ENCODE measurements at regions not wholly inside any gene's neighbourhood (a gene's known extent, or its start where the extent isn't known, plus 50 kb on each side); places are given as distances from the start of the nearest gene placed in this dataset.

DNA sequence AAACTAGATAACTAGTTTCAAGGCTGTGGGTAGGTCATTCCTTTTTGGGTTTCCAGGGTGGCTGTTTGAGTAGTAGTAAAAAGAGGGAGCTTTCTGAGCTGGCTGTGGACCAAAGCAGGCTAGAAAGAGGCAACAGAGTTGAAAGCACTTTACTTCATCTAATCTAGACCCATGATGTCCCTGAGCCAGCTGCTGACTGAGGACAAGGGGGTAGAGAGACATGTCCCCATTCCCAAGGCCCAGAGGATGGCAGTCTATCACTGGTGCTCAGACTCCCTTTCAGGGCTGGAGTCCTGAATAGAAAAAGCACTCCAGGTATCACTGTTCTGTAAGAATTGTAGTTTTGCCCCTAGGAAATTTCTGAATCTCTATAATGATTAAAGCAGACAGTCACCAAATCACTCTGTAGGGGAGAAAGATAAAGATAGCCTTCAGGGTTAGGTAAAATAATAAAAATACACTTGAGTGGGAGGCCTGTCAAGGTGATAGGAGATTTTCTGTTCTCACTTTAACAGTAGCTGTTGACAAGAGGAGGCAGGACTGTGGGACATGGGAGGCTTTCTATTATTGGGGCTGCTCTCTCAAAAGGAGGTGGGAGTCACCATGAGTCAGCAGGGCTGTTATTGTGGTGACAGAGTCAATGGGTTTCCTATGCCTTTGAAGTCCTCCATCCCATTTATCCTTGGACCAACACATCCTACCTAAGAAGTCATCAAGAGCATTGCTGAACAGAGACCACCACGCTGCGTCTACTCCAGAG lies 190.2 kb upstream of the MPHOSPH6 start:
- no peaks in the 10 kb centered on the region for H3K9me3 Mint-ChIP-seq

DNA sequence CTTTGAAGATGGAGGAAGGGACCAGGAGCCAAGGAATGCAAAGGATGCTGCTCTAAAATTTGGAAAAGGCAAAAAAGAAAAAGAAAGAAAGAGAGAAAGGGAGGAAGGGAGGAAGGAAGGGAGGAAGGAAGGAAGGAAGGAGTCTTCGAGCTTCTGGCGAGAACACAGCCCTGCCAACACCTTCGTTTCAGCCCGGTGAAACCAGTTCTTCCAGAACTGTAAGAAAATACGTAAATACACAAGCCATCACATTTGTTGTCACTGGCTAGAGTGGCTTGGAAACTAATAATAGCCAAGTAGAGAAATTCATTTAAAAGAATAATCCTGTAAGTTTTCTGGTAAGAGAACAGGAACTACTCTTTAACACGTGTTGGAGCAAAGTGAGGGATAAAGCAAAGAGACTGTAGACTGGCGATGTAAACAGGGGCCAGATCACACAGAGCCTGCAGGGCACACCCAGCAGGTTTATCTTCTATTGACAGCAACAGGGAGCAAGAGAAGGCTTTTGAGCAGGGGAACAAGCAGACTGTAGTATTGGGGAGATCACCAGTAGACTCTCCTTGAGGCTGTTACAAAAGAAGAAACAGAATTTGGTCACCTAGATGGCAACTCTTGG lies 188.7 kb upstream of the MPHOSPH6 start:
- Mint-ChIP-seq H3K27ac (no peak overlapping the region), H3K27me3 (ENCODE audit: insufficient read depth) (no peaks in the 10 kb centered on the region), H3K9me3 (no peaks in the 10 kb centered on the region), H3K36me3 (ENCODE audit: low read depth) (no peaks in the 10 kb centered on the region), H3K4me3 (no peak overlapping the region), H3K4me1 (ENCODE audit: low read depth) (no peaks in the 10 kb centered on the region)
- no peak for DNase-seq (ENCODE audit: low spot score)
- intact Hi-C loops (cut with micrococcal nuclease) = no loop called here

More for the DNA sequence above, 190.2 kb upstream of the MPHOSPH6 start:
- no peak for DNase-seq (ENCODE audit: low spot score)
- Mint-ChIP-seq H3K36me3 (ENCODE audit: low read depth) (no peaks in the 10 kb centered on the region), H3K27ac (no peak overlapping the region), H3K27me3 (ENCODE audit: insufficient read depth) (no peaks in the 10 kb centered on the region), H3K4me3 (no peak overlapping the region), H3K4me1 (ENCODE audit: low read depth) (no peaks in the 10 kb centered on the region)
- intact Hi-C loops (cut with micrococcal nuclease) = no loop called here

DNA sequence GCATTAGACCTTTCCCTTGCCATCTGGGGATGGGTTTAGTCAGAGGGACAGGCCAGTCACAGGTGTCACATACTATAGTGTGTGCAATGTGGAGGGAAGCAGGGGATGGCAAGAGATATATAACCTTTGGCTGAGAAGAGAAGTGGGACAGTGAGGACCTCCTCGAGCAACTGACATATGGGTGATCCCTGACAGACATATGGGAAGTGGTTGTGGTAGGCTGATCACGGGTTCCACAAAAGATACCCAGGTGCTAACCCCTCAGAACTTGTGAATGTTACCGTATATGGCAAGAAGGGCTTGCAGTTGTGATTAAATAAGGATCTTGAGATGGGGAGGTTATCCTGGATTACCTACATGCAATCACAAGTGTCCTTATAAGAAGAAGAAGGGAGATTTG lies 188.1 kb upstream of the MPHOSPH6 start:
- no peak overlapping the region for H3K4me3 Mint-ChIP-seq
- no peaks in the 10 kb centered on the region for H3K27me3 Mint-ChIP-seq (ENCODE audit: insufficient read depth)
- no peak for DNase-seq (ENCODE audit: low spot score)
- no peaks in the 10 kb centered on the region for H3K4me1 Mint-ChIP-seq (ENCODE audit: low read depth)
- H3K9me3 Mint-ChIP-seq = no peaks in the 10 kb centered on the region
- no peak overlapping the region for H3K27ac Mint-ChIP-seq
- intact Hi-C loops (cut with micrococcal nuclease) = no loop called here
- no peaks in the 10 kb centered on the region for H3K36me3 Mint-ChIP-seq (ENCODE audit: low read depth)

DNA sequence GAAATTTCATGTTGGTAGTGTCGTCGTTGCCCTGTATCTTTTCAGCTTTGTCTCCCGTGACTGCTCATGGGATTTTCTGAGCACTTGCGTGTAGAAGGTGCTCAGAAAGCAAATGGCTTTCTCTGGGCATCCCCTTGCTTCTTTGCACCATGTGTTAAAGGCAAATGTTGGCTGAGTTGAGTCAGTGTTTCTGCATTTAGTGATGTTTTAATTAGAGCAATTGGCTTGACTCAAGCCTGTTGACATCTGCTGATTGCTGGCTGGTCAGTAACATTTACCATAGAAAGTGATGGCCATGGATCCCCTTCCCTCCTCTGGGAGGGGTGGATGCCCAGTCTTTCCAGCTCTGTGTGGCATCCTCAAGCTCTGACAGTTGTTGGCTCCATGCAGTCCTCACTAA lies 187.2 kb upstream of the MPHOSPH6 start:
- Mint-ChIP-seq H3K27me3 (ENCODE audit: insufficient read depth) (no peaks in the 10 kb centered on the region), H3K27ac (no peak overlapping the region), H3K36me3 (ENCODE audit: low read depth) (no peaks in the 10 kb centered on the region), H3K4me3 (no peak overlapping the region), H3K4me1 (ENCODE audit: low read depth) (no peaks in the 10 kb centered on the region), H3K9me3 (no peaks in the 10 kb centered on the region)
- intact Hi-C loops (cut with micrococcal nuclease) = no loop called here
- DNase-seq (ENCODE audit: low spot score) = no peak

DNA sequence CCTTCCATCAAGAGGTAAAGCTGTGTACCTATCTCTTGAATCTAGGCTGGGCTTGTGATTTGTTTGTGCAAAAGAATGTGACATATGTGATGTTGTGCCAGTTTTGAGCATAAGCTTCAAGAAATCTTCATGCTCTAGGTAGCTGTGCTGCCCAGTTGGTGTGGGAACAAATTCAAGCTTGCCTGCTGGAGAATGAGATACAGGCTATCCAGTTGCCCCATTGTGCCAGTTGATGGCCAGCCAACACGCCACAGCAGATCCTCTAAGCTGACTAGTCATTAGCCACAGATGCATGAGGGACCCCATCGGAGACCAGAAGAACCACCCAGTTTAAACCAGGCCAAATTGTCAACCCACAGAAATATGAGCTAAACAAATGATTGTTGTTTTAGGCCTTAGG lies 180.5 kb upstream of the MPHOSPH6 start:
- intact Hi-C loops (cut with micrococcal nuclease) = no loop called here
- H3K4me1 Mint-ChIP-seq (ENCODE audit: low read depth) = no peaks in the 10 kb centered on the region
- DNase-seq (ENCODE audit: low spot score) = no peak
- H3K27ac Mint-ChIP-seq = no peak overlapping the region
- H3K36me3 Mint-ChIP-seq (ENCODE audit: low read depth) = no peaks in the 10 kb centered on the region
- H3K9me3 Mint-ChIP-seq = no peaks in the 10 kb centered on the region
- no peaks in the 10 kb centered on the region for H3K27me3 Mint-ChIP-seq (ENCODE audit: insufficient read depth)
- H3K4me3 Mint-ChIP-seq = no peak overlapping the region

DNA sequence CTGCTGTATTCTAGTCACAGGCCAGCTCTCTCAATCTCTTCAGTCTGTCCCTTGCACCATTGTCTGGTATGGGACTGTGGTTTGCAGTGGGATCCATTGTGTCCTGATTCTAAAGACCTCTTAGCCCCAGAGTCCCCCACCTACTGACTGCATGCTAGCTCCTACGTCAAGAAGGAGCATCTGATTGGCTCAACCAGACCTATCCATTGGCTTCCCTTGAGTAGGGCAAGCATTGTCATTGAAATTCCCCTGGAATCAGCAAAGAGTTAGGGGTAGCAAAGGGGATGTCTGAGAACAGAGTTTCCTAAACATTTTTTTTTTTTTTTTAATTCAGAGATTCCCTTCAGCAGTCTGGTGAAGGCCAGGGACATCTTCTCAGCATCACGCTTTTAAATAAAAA lies 175.3 kb upstream of the MPHOSPH6 start:
- Mint-ChIP-seq H3K4me1 (ENCODE audit: low read depth) (no peaks in the 10 kb centered on the region), H3K27ac (no peak overlapping the region), H3K36me3 (ENCODE audit: low read depth) (no peaks in the 10 kb centered on the region), H3K9me3 (no peaks in the 10 kb centered on the region), H3K27me3 (ENCODE audit: insufficient read depth) (peaks cover 3% of the 10 kb centered on the region), H3K4me3 (no peak overlapping the region)
- DNase-seq (ENCODE audit: low spot score) = no peak
- intact Hi-C loops (cut with micrococcal nuclease) = no loop called here

DNA sequence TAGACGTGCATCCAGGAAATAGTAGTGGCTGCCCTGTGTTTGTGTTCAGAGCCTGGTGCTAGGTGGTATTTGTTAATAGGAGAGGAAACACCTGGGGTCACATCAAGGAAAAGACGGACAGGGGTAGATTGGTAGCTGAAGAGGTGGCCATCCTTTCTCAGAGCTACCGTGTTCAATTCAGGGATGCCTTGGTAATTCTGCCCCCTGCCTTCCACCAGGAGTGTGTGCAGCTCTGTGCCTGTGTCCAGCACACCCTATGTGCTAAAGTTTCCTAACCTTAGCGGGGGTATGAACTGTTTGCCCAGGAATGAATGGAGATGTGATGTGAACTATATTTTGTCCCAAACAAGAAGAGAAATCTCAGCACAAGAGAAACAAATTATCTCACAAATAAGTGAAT lies 174.1 kb upstream of the MPHOSPH6 start:
- no peak for DNase-seq (ENCODE audit: low spot score)
- Mint-ChIP-seq H3K4me3 (no peak overlapping the region), H3K4me1 (ENCODE audit: low read depth) (no peaks in the 10 kb centered on the region), H3K9me3 (no peaks in the 10 kb centered on the region), H3K27ac (no peak overlapping the region), H3K27me3 (ENCODE audit: insufficient read depth) (peaks cover 6% of the 10 kb centered on the region), H3K36me3 (ENCODE audit: low read depth) (no peaks in the 10 kb centered on the region)
- intact Hi-C loops (cut with micrococcal nuclease) = no loop called here

DNA sequence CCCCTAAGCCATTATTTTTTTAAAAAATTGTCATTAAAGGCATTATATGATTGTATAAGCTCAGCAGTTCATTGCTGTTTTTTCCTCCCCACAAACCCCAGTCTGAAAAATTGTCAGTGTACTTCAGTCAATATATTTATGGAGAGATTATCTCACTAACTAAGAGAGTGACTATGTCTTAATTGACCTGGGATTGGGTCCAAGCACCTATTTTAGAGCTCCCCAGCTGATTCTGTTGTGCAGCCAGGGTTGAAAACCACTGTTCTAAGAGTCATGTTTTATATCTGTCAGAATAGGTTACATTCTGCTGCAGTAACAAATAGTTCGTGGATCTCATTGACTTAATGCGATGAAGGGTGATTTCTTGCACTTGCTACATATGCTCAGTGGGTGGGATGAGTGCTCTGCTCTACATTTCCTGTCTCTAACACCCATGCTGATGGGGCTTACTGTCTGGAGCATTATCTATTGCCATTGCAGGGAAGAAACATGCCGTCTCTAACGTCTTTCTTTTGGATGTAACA lies 171.2 kb upstream of the MPHOSPH6 start:
- H3K27ac Mint-ChIP-seq = no peak overlapping the region
- no peaks in the 10 kb centered on the region for H3K36me3 Mint-ChIP-seq (ENCODE audit: low read depth)
- H3K9me3 Mint-ChIP-seq = no peaks in the 10 kb centered on the region
- intact Hi-C loops (cut with micrococcal nuclease) = no loop called here
- no peak for DNase-seq (ENCODE audit: low spot score)
- H3K4me3 Mint-ChIP-seq = no peak overlapping the region
- H3K27me3 Mint-ChIP-seq (ENCODE audit: insufficient read depth) = peaks cover 6% of the 10 kb centered on the region
- no peaks in the 10 kb centered on the region for H3K4me1 Mint-ChIP-seq (ENCODE audit: low read depth)

DNA sequence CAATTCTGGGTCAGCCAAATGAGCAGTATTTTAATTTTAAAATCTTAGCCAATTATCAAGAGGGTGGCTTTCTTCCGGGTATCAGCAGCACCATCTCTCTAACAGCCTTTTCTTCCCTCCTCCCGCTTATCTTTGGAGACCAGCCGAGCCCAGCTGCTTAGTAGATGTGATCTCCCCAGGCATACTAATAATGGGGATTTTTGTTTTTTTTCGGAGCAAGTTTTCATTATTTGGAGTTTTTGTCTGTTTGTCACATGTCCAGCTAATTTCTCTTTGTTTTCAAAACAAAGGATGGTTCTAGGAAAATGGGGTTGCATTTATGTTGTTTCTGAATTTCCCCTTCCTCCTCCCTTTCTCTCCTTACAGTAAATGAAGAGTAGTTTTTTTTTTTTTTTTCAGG lies 170.5 kb upstream of the MPHOSPH6 start:
- H3K36me3 Mint-ChIP-seq (ENCODE audit: low read depth) = no peaks in the 10 kb centered on the region

DNA sequence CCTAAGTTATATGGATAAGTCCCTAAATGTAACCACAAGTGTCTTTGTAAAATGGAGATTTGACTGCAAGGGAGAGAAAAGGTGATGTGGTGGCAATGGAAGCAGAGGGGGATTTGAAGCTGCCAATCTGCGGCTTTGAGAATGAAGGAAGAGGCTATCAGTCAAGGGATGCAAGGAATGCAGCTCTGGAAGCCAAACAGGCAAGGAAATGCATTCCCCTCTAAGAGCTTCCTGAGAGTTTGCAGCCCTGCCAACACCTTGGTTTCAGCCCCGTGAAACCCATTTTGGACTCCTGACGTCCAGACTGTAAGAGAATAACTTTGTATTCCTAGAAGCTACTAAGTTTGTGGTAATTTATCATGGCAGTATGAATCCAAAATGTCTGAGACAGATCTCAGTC lies 167.3 kb upstream of the MPHOSPH6 start:
- Mint-ChIP-seq H3K36me3 (ENCODE audit: low read depth) (no peaks in the 10 kb centered on the region), H3K4me3 (no peak overlapping the region), H3K27me3 (ENCODE audit: insufficient read depth) (peaks cover 9% of the 10 kb centered on the region), H3K4me1 (ENCODE audit: low read depth) (no peaks in the 10 kb centered on the region), H3K9me3 (no peaks in the 10 kb centered on the region), H3K27ac (no peak overlapping the region)
- intact Hi-C loops (cut with micrococcal nuclease) = no loop called here
- DNase-seq (ENCODE audit: low spot score) = no peak

More for the DNA sequence above, 170.5 kb upstream of the MPHOSPH6 start:
- Mint-ChIP-seq H3K27me3 (ENCODE audit: insufficient read depth) (peaks cover 6% of the 10 kb centered on the region), H3K9me3 (no peaks in the 10 kb centered on the region), H3K27ac (no peak overlapping the region), H3K4me3 (no peak overlapping the region), H3K4me1 (ENCODE audit: low read depth) (no peaks in the 10 kb centered on the region)
- no peak for DNase-seq (ENCODE audit: low spot score)
- intact Hi-C loops (cut with micrococcal nuclease) = no loop called here

DNA sequence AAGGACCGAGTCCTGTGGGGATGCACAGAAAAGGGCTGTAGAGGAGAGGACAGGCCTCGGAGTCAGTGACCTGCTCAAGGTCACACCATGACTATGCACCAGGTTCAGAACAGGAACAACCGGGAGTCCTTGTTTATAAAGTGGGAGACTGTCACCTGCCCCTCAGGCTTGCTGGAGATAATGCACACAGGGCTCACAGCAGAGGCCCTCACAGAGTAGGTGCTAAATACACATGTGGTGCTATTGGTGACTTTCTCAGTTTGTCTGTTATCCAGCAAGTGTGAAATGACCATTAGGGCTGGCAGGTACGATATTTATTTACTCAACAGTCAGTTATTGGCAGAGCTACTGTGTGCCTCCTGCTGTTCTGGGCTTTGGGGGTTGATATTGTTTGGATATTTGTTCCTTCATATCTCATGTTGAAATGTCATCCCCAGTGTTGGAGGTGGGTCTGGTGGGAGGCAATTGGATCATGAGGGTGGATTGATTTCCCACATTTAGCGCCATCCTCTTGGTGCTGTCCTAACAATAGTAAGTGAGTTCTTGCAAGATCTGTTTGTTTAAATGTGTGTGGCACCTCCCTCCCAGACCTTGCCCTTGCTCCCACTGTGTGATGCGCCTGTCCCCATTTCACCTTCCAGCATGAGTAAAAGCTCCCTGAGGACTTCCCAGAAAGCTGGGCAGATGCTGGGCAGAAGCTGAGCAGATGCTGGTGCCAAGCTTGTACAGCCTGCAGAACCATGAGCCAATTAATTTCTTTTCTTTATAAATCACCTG lies 162.1 kb upstream of the MPHOSPH6 start:
- Mint-ChIP-seq H3K9me3 (no peaks in the 10 kb centered on the region), H3K27ac (no peak overlapping the region), H3K36me3 (ENCODE audit: low read depth) (no peaks in the 10 kb centered on the region), H3K27me3 (ENCODE audit: insufficient read depth) (peaks cover 4% of the 10 kb centered on the region), H3K4me1 (ENCODE audit: low read depth) (no peaks in the 10 kb centered on the region), H3K4me3 (no peak overlapping the region)
- intact Hi-C loops (cut with micrococcal nuclease) = no loop called here
- DNase-seq (ENCODE audit: low spot score) = no peak

DNA sequence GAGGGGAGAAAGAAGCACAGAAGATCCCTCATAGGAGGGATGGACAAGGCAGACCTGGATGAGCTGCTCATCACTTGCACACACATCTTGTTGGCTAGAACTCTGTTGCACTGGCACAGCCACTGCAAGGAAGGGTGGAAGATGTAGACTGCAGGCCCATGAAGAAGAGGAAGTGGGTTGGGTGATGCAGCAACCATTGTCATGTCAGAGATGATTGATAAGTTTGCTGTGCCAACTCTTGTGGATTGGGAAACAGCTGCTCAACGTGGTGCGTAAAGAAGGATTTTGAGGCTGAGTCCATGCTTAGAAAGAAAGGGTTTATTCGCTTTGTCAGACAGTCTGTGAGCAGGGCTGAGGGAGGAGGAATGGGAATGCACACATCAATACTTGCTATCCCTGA lies 161.4 kb upstream of the MPHOSPH6 start:
- Mint-ChIP-seq H3K9me3 (no peaks in the 10 kb centered on the region), H3K27me3 (ENCODE audit: insufficient read depth) (peaks cover 4% of the 10 kb centered on the region), H3K4me1 (ENCODE audit: low read depth) (no peaks in the 10 kb centered on the region), H3K4me3 (no peak overlapping the region), H3K36me3 (ENCODE audit: low read depth) (no peaks in the 10 kb centered on the region), H3K27ac (no peak overlapping the region)
- DNase-seq (ENCODE audit: low spot score) = no peak
- intact Hi-C loops (cut with micrococcal nuclease) = no loop called here

Data from activated T-helper 1 cell treated with anti-CD3 and anti-CD28 coated beads, Interleukin-12 subunit alpha, Interleukin-12 subunit beta, Interleukin-2, Interleukin-4 antibody, amounts not matched to agents 30 ng/mL and 10 ng/mL and 1 ng/mL, durations not matched to agents 14 hours and 24 hours and 36 hours (primary cell).